Astrocyte (in vitro differentiated cells and primary cell): ENCODE measurements at regions not wholly inside any gene's neighbourhood (a gene's known extent, or its start where the extent isn't known, plus 50 kb on each side); places are given as distances from the start of the nearest gene placed in this dataset.

Experiments
- DNase-seq: peaks from one replicate; pipeline ENCODE4 v3.0.0-alpha.2; 2010; ENCODE audit warnings: low read depth
- FAIRE-seq: peaks from 2 replicates; lab custom pipeline; 2011; peaks lifted over from hg19 to GRCh38; lab: Jason Lieb, UNC
- H2AFZ ChIP-seq: 2 replicates; pipeline ENCODE4 v1.6.0; 2012; ENCODE audit warnings: low read depth, low read length, inconsistent platforms
- H3K27ac ChIP-seq: 2 replicates; pipeline ENCODE4 v1.5.1; 2011; ENCODE audit warnings: low read depth, low read length, inconsistent platforms
- H3K27me3 ChIP-seq: 2 replicates; pipeline ENCODE4 v1.6.0; 2011; ENCODE audit warnings: low read length, inconsistent platforms; ENCODE audit not compliant: insufficient read depth
- H3K36me3 ChIP-seq: 2 replicates; pipeline ENCODE4 v1.5.1; 2011; ENCODE audit warnings: low read length, inconsistent platforms; ENCODE audit not compliant: insufficient read depth
- H3K4me1 ChIP-seq: 2 replicates; pipeline ENCODE4 v1.5.1; 2011; ENCODE audit warnings: low read length, inconsistent platforms; ENCODE audit not compliant: insufficient read depth
- H3K4me2 ChIP-seq: 2 replicates; pipeline ENCODE4 v1.6.0; 2012; ENCODE audit warnings: low read length, inconsistent platforms
- H3K4me3 ChIP-seq: 2 replicates; pipeline ENCODE4 v1.5.1; 2011; ENCODE audit warnings: low read depth, mild to moderate bottlenecking, low read length, inconsistent platforms; ENCODE audit not compliant: insufficient read depth
- H3K79me2 ChIP-seq: 2 replicates; pipeline ENCODE4 v1.6.0; 2012; ENCODE audit warnings: mild to moderate bottlenecking, low read length, inconsistent platforms; ENCODE audit not compliant: insufficient read depth
- H3K9ac ChIP-seq: 2 replicates; pipeline ENCODE4 v1.6.0; 2012; ENCODE audit warnings: mild to moderate bottlenecking, low read length, inconsistent platforms
- H3K9me3 ChIP-seq: 2 replicates; pipeline ENCODE4 v1.5.1; 2012; ENCODE audit warnings: low read depth, mild to moderate bottlenecking, low read length, inconsistent platforms; ENCODE audit not compliant: insufficient read depth
- H4K20me1 ChIP-seq: 2 replicates; pipeline ENCODE4 v1.6.0; 2012; ENCODE audit warnings: low read length, inconsistent platforms; ENCODE audit not compliant: insufficient read depth
- H3K27ac Mint-ChIP-seq: one replicate; pipeline ENCODE4 v1.8.0; 2021; ENCODE audit warnings: mild to moderate bottlenecking, mixed read lengths; ENCODE audit not compliant: unreplicated experiment
- H3K27me3 Mint-ChIP-seq: one replicate; pipeline ENCODE4 v1.8.0; 2021; ENCODE audit warnings: low read depth, mixed read lengths; ENCODE audit not compliant: unreplicated experiment
- H3K36me3 Mint-ChIP-seq: one replicate; pipeline ENCODE4 v1.8.0; 2021; ENCODE audit warnings: low read depth, mixed read lengths; ENCODE audit not compliant: unreplicated experiment
- H3K4me1 Mint-ChIP-seq: one replicate; pipeline ENCODE4 v1.8.0; 2021; ENCODE audit warnings: low read depth, mixed read lengths; ENCODE audit not compliant: unreplicated experiment
- H3K4me3 Mint-ChIP-seq: one replicate; pipeline ENCODE4 v1.8.0; 2021; ENCODE audit warnings: mild to moderate bottlenecking, moderate library complexity, mixed read lengths; ENCODE audit not compliant: unreplicated experiment
- H3K9me3 Mint-ChIP-seq: one replicate; pipeline ENCODE4 v1.8.0; 2021; ENCODE audit warnings: mild to moderate bottlenecking, mixed read lengths; ENCODE audit not compliant: unreplicated experiment
- CTCF ChIP-seq: IDR thresholded peaks from 2 replicates; pipeline ENCODE4 v1.5.1; 2011; ENCODE audit warnings: low read depth, mild to moderate bottlenecking, inconsistent platforms, low read length, moderate library complexity; ENCODE audit not compliant: insufficient read depth
- EZH2 ChIP-seq: IDR thresholded peaks from 2 replicates; pipeline ENCODE4 v1.6.1; 2012; ENCODE audit warnings: mild to moderate bottlenecking, low read length, inconsistent platforms; ENCODE audit not compliant: insufficient read depth

- Mint-ChIP-seq H3K4me1 (peaks cover 1% of the 10 kb centered on the region), H3K9me3 (peaks cover 2% of the 10 kb centered on the region), H3K36me3 (no peaks in the 10 kb centered on the region), H3K27me3 (peaks cover 7% of the 10 kb centered on the region), H3K4me3 (no peak overlapping the region), H3K27ac (no peak overlapping the region)
- Histone ChIP-seq H3K4me3 (no peak overlapping the region), H3K27me3 (no peaks in the 10 kb centered on the region), H3K9ac (no peak overlapping the region), H2AFZ (no peak overlapping the region), H3K4me2 (no peak overlapping the region), H4K20me1 (no peaks in the 10 kb centered on the region), H3K79me2 (no peaks in the 10 kb centered on the region), H3K4me1 (peaks cover under 1% of the 10 kb centered on the region), H3K27ac (no peak overlapping the region), H3K9me3 (no peaks in the 10 kb centered on the region), H3K36me3 (no peaks in the 10 kb centered on the region)
- TF ChIP-seq CTCF (no peak), EZH2 (no peak)
- DNase-seq (peak; percentile 56), FAIRE-seq (no peak)
These were observed 255.9 kb upstream of the POU2AF2 start for GRCh38 chr11:110989428-110990133.

- Histone ChIP-seq H3K9me3 (no peaks in the 10 kb centered on the region), H3K4me1 (peaks cover 4% of the 10 kb centered on the region), H3K27me3 (no peaks in the 10 kb centered on the region), H2AFZ (no peak overlapping the region), H3K79me2 (no peaks in the 10 kb centered on the region), H3K9ac (no peak overlapping the region), H3K36me3 (no peaks in the 10 kb centered on the region), H4K20me1 (no peaks in the 10 kb centered on the region), H3K4me2 (no peak overlapping the region), H3K27ac (no peak overlapping the region), H3K4me3 (no peak overlapping the region)
- Mint-ChIP-seq H3K9me3 (peaks cover 2% of the 10 kb centered on the region), H3K4me3 (no peak overlapping the region), H3K27me3 (peaks cover 5% of the 10 kb centered on the region), H3K27ac (no peak overlapping the region), H3K36me3 (no peaks in the 10 kb centered on the region), H3K4me1 (peaks cover 8% of the 10 kb centered on the region)
- DNase-seq: peak; percentile 38
- FAIRE-seq: no peak
- no peak for TF ChIP-seq EZH2
These were observed 256.9 kb upstream of the POU2AF2 start for GRCh38 chr11:110988671-110989070.

- DNase-seq: no peak
- no peak overlapping the region for H3K27ac ChIP-seq
- Mint-ChIP-seq H3K4me1 (peaks cover 8% of the 10 kb centered on the region), H3K4me3 (no peak overlapping the region), H3K9me3 (no peaks in the 10 kb centered on the region), H3K27ac (no peak overlapping the region), H3K36me3 (no peaks in the 10 kb centered on the region), H3K27me3 (peaks cover 2% of the 10 kb centered on the region)
- TF ChIP-seq EZH2: no peak
- no peak for TF ChIP-seq CTCF
- H3K9me3 ChIP-seq: no peaks in the 10 kb centered on the region
- H3K27me3 ChIP-seq: no peaks in the 10 kb centered on the region
- no peak for FAIRE-seq
- no peaks in the 10 kb centered on the region for H3K79me2 ChIP-seq
- H3K4me2 ChIP-seq: no peak overlapping the region
- peaks cover 4% of the 10 kb centered on the region for H3K4me1 ChIP-seq
- no peak overlapping the region for H2AFZ ChIP-seq
- H4K20me1 ChIP-seq: no peaks in the 10 kb centered on the region
- no peaks in the 10 kb centered on the region for H3K36me3 ChIP-seq
- no peak overlapping the region for H3K4me3 ChIP-seq
- H3K9ac ChIP-seq: no peak overlapping the region
These were observed 259.5 kb upstream of the POU2AF2 start for GRCh38 chr11:110986016-110986415.
